ENCODE measurements at regions not wholly inside any gene's neighbourhood (a gene's known extent, or its start where the extent isn't known, plus 50 kb on each side); places are given as distances from the start of the nearest gene placed in this dataset.

DNA sequence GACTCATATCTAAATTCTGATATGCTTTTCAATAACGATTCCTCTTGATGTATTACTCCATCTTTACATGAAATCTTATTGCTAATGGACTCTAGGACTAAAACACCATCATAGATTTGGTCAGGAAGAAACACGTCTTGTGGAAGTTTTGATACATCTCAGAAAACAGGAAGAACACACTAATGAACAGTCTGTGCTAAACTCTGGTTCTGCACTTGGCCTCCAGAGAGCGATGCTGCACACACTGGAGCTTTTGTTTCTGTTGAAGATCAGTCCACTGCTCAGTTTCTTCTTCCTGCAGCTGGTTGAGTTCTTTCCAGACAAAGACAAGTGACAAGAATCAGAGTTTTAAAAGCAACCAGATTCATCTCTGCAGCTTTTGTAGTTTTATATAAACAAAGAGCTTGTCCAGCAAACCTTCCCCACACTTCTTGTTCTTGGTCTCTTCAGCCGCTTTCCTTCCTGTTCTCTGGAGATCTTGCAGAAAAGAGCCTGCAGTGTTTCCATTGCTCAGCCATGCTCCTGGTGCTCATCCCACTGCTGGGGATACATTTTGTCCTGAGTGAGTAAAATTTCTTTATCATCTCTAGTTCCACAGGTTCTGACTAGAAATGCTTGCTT lies 229.1 kb upstream of the OR4E1 start:
- TF ChIP-seq, protein P1, sequence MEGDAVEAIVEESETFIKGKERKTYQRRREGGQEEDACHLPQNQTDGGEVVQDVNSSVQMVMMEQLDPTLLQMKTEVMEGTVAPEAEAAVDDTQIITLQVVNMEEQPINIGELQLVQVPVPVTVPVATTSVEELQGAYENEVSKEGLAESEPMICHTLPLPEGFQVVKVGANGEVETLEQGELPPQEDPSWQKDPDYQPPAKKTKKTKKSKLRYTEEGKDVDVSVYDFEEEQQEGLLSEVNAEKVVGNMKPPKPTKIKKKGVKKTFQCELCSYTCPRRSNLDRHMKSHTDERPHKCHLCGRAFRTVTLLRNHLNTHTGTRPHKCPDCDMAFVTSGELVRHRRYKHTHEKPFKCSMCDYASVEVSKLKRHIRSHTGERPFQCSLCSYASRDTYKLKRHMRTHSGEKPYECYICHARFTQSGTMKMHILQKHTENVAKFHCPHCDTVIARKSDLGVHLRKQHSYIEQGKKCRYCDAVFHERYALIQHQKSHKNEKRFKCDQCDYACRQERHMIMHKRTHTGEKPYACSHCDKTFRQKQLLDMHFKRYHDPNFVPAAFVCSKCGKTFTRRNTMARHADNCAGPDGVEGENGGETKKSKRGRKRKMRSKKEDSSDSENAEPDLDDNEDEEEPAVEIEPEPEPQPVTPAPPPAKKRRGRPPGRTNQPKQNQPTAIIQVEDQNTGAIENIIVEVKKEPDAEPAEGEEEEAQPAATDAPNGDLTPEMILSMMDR (conservative IDR thresholded peaks at IDR 0.05; ENCODE audit: low read depth, low read length) = no peak
- no peak for TF ChIP-seq EZH2 (IDR thresholded peaks at IDR 0.05; ENCODE audit: low read length, unreplicated experiment)
- no peak for TF ChIP-seq EZH2phosphoT487 (IDR thresholded peaks at IDR 0.05; ENCODE audit: borderline replicate concordance, low read length)
